ENCODE measurements at regions not wholly inside any gene's neighbourhood (a gene's known extent, or its start where the extent isn't known, plus 50 kb on each side); places are given as distances from the start of the nearest gene placed in this dataset.

- no TSS peak for BruUV-seq (replicated peaks)
- Histone ChIP-seq H2AFZ (replicated peaks; ENCODE audit: low read length, poor library complexity) (no peak overlapping the region), H2BK20ac (ENCODE audit: low read depth, low read length) (no peak overlapping the region), H3K14ac (replicated peaks; ENCODE audit: low read depth, low read length) (no peak overlapping the region), H2AK5ac (ENCODE audit: low read depth, low read length) (no peak overlapping the region), H3K18ac (ENCODE audit: low read depth, low read length) (no peak overlapping the region), H3K23ac (ENCODE audit: low read depth, low read length) (no peak overlapping the region), H2BK15ac (ENCODE audit: low read depth, low read length) (no peak overlapping the region), H2BK120ac (ENCODE audit: low read depth, low read length) (no peak overlapping the region), H3K56ac (ENCODE audit: extremely low read depth, insufficient read depth, low read length) (no peak overlapping the region), H4K8ac (ENCODE audit: low read depth in 2 of 2, low read length in 2 of 2) (no peak overlapping the region), H3K27me3 (ENCODE audit: control insufficient read depth, insufficient read depth, low read length) (no peaks in the 10 kb centered on the region), H3K4ac (ENCODE audit: low read depth, low read length) (no peak overlapping the region), H4K5ac (ENCODE audit: low read depth, low read length) (no peak overlapping the region), H3K9me3 (ENCODE audit: control insufficient read depth, insufficient read depth, low read length) (peaks cover 23% of the 10 kb centered on the region), H3K9ac (ENCODE audit: low read depth, low read length) (no peak overlapping the region), H4K91ac (ENCODE audit: insufficient read depth, low read depth, low read length) (no peak overlapping the region), H3K36me3 (ENCODE audit: control insufficient read depth, insufficient read depth, low read length) (no peaks in the 10 kb centered on the region), H3K27ac (ENCODE audit: insufficient read depth, low read length) (no peak overlapping the region), H3K9me1 (ENCODE audit: insufficient read depth, low read length) (no peaks in the 10 kb centered on the region), H3K4me3 (ENCODE audit: insufficient read depth, low read depth, low read length) (no peak overlapping the region), H3K4me1 (ENCODE audit: control insufficient read depth, insufficient read depth, low read length) (no peaks in the 10 kb centered on the region), H3K79me1 (ENCODE audit: low read depth in 1 of 2, low read length in 2 of 2) (no peaks in the 10 kb centered on the region), H3K4me2 (ENCODE audit: low read depth, low read length) (no peak overlapping the region), H4K20me1 (ENCODE audit: insufficient read depth, low read length) (no peaks in the 10 kb centered on the region), H2BK5ac (ENCODE audit: low read depth, low read length, poor library complexity, severe bottlenecking) (no peak overlapping the region), H2AK9ac (replicated peaks; ENCODE audit: low read depth, low read length, poor library complexity) (no peak overlapping the region)
- CTCF ChIA-PET = no interaction called here
- in situ Hi-C loops (cut with MboI; ENCODE audit: low sequenced_read_pairs) = no loop called here
- dilution Hi-C loops (cut with HindIII; ENCODE audit: low sequenced_read_pairs, unreplicated experiment) = no loop called here
- POLR2A ChIA-PET (ENCODE audit: unreplicated experiment) = no interaction called here
- TF ChIP-seq MXI1 (IDR thresholded peaks at IDR 0.05; ENCODE audit: borderline replicate concordance, low read depth, low read length) = no peak
- no peak for TF ChIP-seq RCOR1 (IDR thresholded peaks at IDR 0.05; ENCODE audit: insufficient replicate concordance, low read length)
- TF ChIP-seq USF2 (IDR thresholded peaks at IDR 0.05; ENCODE audit: low read depth, low read length) = no peak
- TF ChIP-seq FOS (IDR thresholded peaks at IDR 0.05; ENCODE audit: low read depth, low read length) = no peak
- TF ChIP-seq BHLHE40 (IDR thresholded peaks at IDR 0.05; ENCODE audit: low read depth, low read length) = no peak
- TF ChIP-seq CEBPB (IDR thresholded peaks at IDR 0.05; ENCODE audit: low read depth, low read length) = no peak
- TF ChIP-seq RFX5 (IDR thresholded peaks at IDR 0.05; ENCODE audit: low read depth, low read length) = no peak
- no peak for TF ChIP-seq POLR2A (IDR thresholded peaks at IDR 0.05; ENCODE audit: low read depth, low read length)
- TF ChIP-seq MAFK (IDR thresholded peaks at IDR 0.05; ENCODE audit: low read depth, low read length) = no peak
- WGBS, 2 experiments (ENCODE audit: extremely low coverage in 2 of 2, insufficient read length in 1 of 2) = no CpG with 5 or more reads among the region's 4 CpGs
- intact Hi-C loops (cut with micrococcal nuclease) = no loop called here
- ATAC-seq (ENCODE audit: low read depth) (no peak), DNase-seq (no peak)
Measured at GRCh38 chr6:10205892-10206291, 209.0 kb downstream of the TFAP2A start.
